HEK293 (cell line): ENCODE measurements at regions not wholly inside any gene's neighbourhood (a gene's known extent, or its start where the extent isn't known, plus 50 kb on each side); places are given as distances from the start of the nearest gene placed in this dataset.

Source experiments
- CTCF ChIA-PET: fragments of 350-600 bp; formaldehyde crosslinking; extraction: SDS; loops from one replicate; lab custom pipeline; 2021; ENCODE audit warnings: antibody characterized with exemption; lab: Yijun Ruan, JAX
- POLR2A ChIA-PET: fragments of 300-600 bp; formaldehyde crosslinking; extraction: SDS; loops from one replicate; lab custom pipeline; 2020; ENCODE audit warnings: antibody characterized with exemption, inconsistent platforms; lab: Yijun Ruan, JAX
- H3K27ac ChIP-seq: fragments of 200-500 bp; sonication (Bioruptor generic); 2 replicates; pipeline ENCODE4 v1.5.1; 2014; ENCODE audit warnings: low read depth, low read length, control low read depth, inconsistent platforms; ENCODE audit errors: extremely low read depth
- H3K36me3 ChIP-seq, 2 experiments: fragments of 200-500 bp in 1 of 2; sonication (Bioruptor generic) in 1 of 2; 1 replicate in 1 of 2; 2 replicates in 1 of 2; pipeline ENCODE4 v1.5.1; 2014 to 2017; ENCODE audit warnings: inconsistent platforms in 2 of 2, low read length in 2 of 2; ENCODE audit not compliant: control insufficient read depth in 2 of 2, insufficient read depth in 1 of 2
- H3K4me1 ChIP-seq: fragments of 200-500 bp; sonication (Bioruptor generic); 2 replicates; pipeline ENCODE4 v1.5.1; 2014; ENCODE audit warnings: mild to moderate bottlenecking, low read length, inconsistent platforms; ENCODE audit not compliant: control insufficient read depth, insufficient read depth
- H3K4me3 ChIP-seq: 2 replicates; pipeline ENCODE4 v1.5.1; 2011; ENCODE audit warnings: low read depth, mild to moderate bottlenecking, control low read depth, low read length, moderate library complexity
- H3K9me3 ChIP-seq: fragments of 200-500 bp; sonication (Bioruptor generic); 2 replicates; pipeline ENCODE4 v1.5.1; 2014; ENCODE audit warnings: low read depth, low read length, inconsistent platforms; ENCODE audit not compliant: control insufficient read depth, insufficient read depth
- BCL11B ChIP-seq: fragments of 450-650 bp; formaldehyde crosslinking; IDR thresholded peaks from 2 replicates; pipeline ENCODE4 v1.5.1; 2016; ENCODE audit warnings: low read depth, missing biosample characterization, missing genetic modification characterization
- GLIS1 ChIP-seq: fragments of 450-650 bp; formaldehyde crosslinking; IDR thresholded peaks from 2 replicates; pipeline ENCODE4 v1.5.1; 2016; ENCODE audit warnings: missing biosample characterization, missing genetic modification characterization
- HOXC10 ChIP-seq: sonication (generic); formaldehyde crosslinking; IDR thresholded peaks from 2 replicates; pipeline ENCODE4 v1.8.1; 2023; ENCODE audit warnings: mild to moderate bottlenecking, missing genetic modification reagents
- HOXD13 ChIP-seq: sonication (generic); formaldehyde crosslinking; IDR thresholded peaks from 2 replicates; pipeline ENCODE4 v1.8.0; 2022; ENCODE audit warnings: missing genetic modification reagents, borderline replicate concordance
- PRDM1 ChIP-seq: fragments of 450-650 bp; formaldehyde crosslinking; IDR thresholded peaks from 2 replicates; pipeline ENCODE4; 2016; ENCODE audit warnings: missing biosample characterization, missing genetic modification characterization
- SALL2 ChIP-seq: fragments of 450-650 bp; formaldehyde crosslinking; IDR thresholded peaks from 2 replicates; pipeline ENCODE4 v1.5.0; 2017; ENCODE audit warnings: missing biosample characterization, mild to moderate bottlenecking, missing genetic modification characterization, borderline replicate concordance
- SETDB1 ChIP-seq: IDR thresholded peaks from one replicate; pipeline ENCODE4 v1.6.1; 2017; ENCODE audit warnings: mild to moderate bottlenecking, low read length, moderate library complexity, mixed read lengths; ENCODE audit not compliant: insufficient read length
- WT1 ChIP-seq: fragments of 450-650 bp; formaldehyde crosslinking; IDR thresholded peaks from 2 replicates; pipeline ENCODE4 v1.5.1; 2016; ENCODE audit warnings: missing biosample characterization, missing genetic modification characterization
- ZFP3 ChIP-seq: fragments of 450-650 bp; formaldehyde crosslinking; IDR thresholded peaks from 2 replicates; pipeline ENCODE4 v1.5.1; 2016; ENCODE audit warnings: low read depth, missing biosample characterization, missing genetic modification characterization
- ZIC2 ChIP-seq: fragments of 450-650 bp; formaldehyde crosslinking; IDR thresholded peaks from 2 replicates; pipeline ENCODE4 v1.5.1; 2016; ENCODE audit warnings: missing biosample characterization, missing genetic modification characterization
- ZNF132 ChIP-seq: fragments of 450-650 bp; formaldehyde crosslinking; IDR thresholded peaks from 2 replicates; pipeline ENCODE4 v1.5.1; 2017; ENCODE audit warnings: missing biosample characterization, missing genetic modification characterization, borderline replicate concordance
- ZNF184 ChIP-seq: fragments of 450-650 bp; IDR thresholded peaks from 2 replicates; pipeline ENCODE4 v1.5.1; 2018; ENCODE audit warnings: missing biosample characterization, mild to moderate bottlenecking, missing genetic modification characterization
- ZNF202 ChIP-seq: fragments of 450-650 bp; formaldehyde crosslinking; IDR thresholded peaks from 2 replicates; pipeline ENCODE4 v1.5.1; 2016; ENCODE audit warnings: missing biosample characterization, missing genetic modification characterization, borderline replicate concordance
- ZNF324 ChIP-seq: fragments of 450-650 bp; formaldehyde crosslinking; IDR thresholded peaks from 2 replicates; pipeline ENCODE4 v1.5.1; 2016; ENCODE audit warnings: missing biosample characterization, missing genetic modification characterization
- ZNF544 ChIP-seq: fragments of 450-650 bp; formaldehyde crosslinking; IDR thresholded peaks from 2 replicates; pipeline ENCODE4 v1.5.0; 2017; ENCODE audit warnings: missing biosample characterization, missing genetic modification characterization
- ZNF558 ChIP-seq: fragments of 450-650 bp; formaldehyde crosslinking; IDR thresholded peaks from 2 replicates; pipeline ENCODE4 v1.5.1; 2016; ENCODE audit warnings: missing biosample characterization, missing genetic modification characterization
- ZNF623 ChIP-seq: fragments of 450-650 bp; formaldehyde crosslinking; IDR thresholded peaks from 2 replicates; pipeline ENCODE4 v1.5.1; 2016; ENCODE audit warnings: missing biosample characterization, missing genetic modification characterization
- ZNF707 ChIP-seq: fragments of 450-650 bp; formaldehyde crosslinking; IDR thresholded peaks from 2 replicates; pipeline ENCODE4 v1.5.1; 2016; ENCODE audit warnings: missing biosample characterization, missing genetic modification characterization
- ZNF747 ChIP-seq: fragments of 450-650 bp; formaldehyde crosslinking; IDR thresholded peaks from 2 replicates; pipeline ENCODE4 v1.5.1; 2016; ENCODE audit warnings: missing biosample characterization, missing genetic modification characterization
- ZNF768 ChIP-seq: fragments of 450-650 bp; formaldehyde crosslinking; IDR thresholded peaks from 2 replicates; pipeline ENCODE4 v1.5.1; 2018; ENCODE audit warnings: missing biosample characterization, mild to moderate bottlenecking, missing genetic modification characterization
- ZSCAN30 ChIP-seq: fragments of 450-650 bp; IDR thresholded peaks from 2 replicates; pipeline ENCODE4 v1.5.1; 2018; ENCODE audit warnings: missing biosample characterization, mild to moderate bottlenecking, missing genetic modification characterization, moderate library complexity
- TF ChIP-seq, protein P1 (sequence below): fragments of 450-650 bp; formaldehyde crosslinking; IDR thresholded peaks from 2 replicates; pipeline ENCODE4 v1.5.1; 2016; ENCODE audit warnings: missing biosample characterization, missing genetic modification characterization
- TF ChIP-seq, protein P2 (sequence below): fragments of 450-650 bp; formaldehyde crosslinking; IDR thresholded peaks from 2 replicates; pipeline ENCODE4 v1.5.0; 2017; ENCODE audit warnings: missing biosample characterization, missing genetic modification characterization, borderline replicate concordance
- TF ChIP-seq, protein P3 (sequence below): fragments of 450-650 bp; formaldehyde crosslinking; IDR thresholded peaks from 2 replicates; pipeline ENCODE4 v1.5.1; 2016; ENCODE audit warnings: missing biosample characterization, missing genetic modification characterization, borderline replicate concordance
- TF ChIP-seq, protein P4 (sequence below): fragments of 450-650 bp; formaldehyde crosslinking; IDR thresholded peaks from 2 replicates; pipeline ENCODE4 v1.5.1; 2017; ENCODE audit warnings: missing biosample characterization, missing genetic modification characterization
- TF ChIP-seq, protein P5 (sequence below): fragments of 450-650 bp; formaldehyde crosslinking; IDR thresholded peaks from 2 replicates; pipeline ENCODE4 v1.5.1; 2016; ENCODE audit warnings: missing biosample characterization, missing genetic modification characterization, low read depth

DNA sequence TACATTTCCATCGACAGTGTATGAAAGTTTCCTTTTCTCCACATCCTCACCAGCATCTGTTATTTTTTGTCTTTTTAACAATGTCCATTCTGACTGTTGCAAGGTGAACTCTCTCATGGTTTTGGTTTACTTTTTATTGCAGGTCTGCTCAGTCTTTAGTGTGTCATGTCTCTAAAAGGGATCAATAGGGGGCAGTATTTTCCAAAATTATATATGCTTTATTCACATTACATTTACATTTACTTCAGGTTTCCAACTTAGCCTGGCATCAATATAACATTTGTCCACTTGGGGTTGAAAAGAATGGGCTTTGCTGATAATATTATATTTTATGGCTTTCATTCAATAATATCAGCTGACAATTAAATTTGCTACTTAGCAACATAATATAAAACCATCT is 265.0 kb upstream of the SLITRK2 start (continued):
- TF ChIP-seq, protein P1, sequence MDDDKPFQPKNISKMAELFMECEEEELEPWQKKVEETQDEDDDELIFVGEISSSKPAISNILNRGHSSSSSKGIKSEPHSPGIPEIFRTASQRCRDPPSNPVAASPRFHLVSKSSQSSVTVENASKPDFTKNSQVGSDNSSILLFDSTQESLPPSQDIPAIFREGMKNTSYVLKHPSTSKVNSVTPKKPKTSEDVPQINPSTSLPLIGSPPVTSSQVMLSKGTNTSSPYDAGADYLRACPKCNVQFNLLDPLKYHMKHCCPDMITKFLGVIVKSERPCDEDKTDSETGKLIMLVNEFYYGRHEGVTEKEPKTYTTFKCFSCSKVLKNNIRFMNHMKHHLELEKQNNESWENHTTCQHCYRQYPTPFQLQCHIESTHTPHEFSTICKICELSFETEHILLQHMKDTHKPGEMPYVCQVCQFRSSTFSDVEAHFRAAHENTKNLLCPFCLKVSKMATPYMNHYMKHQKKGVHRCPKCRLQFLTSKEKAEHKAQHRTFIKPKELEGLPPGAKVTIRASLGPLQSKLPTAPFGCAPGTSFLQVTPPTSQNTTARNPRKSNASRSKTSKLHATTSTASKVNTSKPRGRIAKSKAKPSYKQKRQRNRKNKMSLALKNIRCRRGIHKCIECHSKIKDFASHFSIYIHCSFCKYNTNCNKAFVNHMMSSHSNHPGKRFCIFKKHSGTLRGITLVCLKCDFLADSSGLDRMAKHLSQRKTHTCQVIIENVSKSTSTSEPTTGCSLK (tag by site-specific recombination) = no peak
- TF ChIP-seq BCL11B (tag by site-specific recombination) (no peak), ZNF202 (tag by site-specific recombination) (no peak), ZIC2 (tag by site-specific recombination) (no peak), HOXC10 (CRISPR knock-in tag) (no peak), ZNF623 (tag by site-specific recombination) (no peak), GLIS1 (tag by site-specific recombination) (no peak), ZNF707 (tag by site-specific recombination) (no peak), ZNF558 (no peak), ZNF544 (no peak), ZFP3 (tag by site-specific recombination) (no peak), ZNF768 (tag by site-specific recombination) (no peak)

DNA sequence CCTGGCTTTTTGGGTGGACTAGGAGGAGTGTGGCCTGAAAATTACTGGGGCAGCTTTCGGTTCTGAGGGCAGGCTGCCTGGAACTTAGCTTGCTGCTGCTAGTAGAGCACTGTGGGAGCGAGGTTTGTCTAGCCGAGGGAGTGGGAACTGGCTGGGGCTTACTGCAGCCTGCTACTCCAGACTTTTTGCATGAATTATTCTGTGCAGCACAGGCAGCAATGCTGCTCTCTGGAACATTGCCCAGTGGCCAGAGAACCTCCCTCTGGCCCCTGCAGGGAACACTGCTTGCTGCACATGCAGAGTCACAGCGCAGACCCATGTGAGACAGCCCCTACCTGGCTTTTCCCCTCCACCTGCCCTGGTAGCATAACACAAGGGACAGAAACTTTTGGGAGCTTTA is 263.9 kb upstream of the SLITRK2 start:
- Histone ChIP-seq H3K4me3 (no peak overlapping the region), H3K9me3 (no peaks in the 10 kb centered on the region), H3K27ac (no peak overlapping the region), H3K36me3 (no peaks in the 10 kb centered on the region), H3K4me1 (no peaks in the 10 kb centered on the region)
- POLR2A ChIA-PET = no interaction called here
- CTCF ChIA-PET = interaction anchor here (0.6 kb wide), 1 partner anchor 19 kb away, joined by 3 read pairs; no protein-coding TSS in a partner anchor
- TF ChIP-seq SALL2 (tag by site-specific recombination) (no peak), HOXD13 (CRISPR knock-in tag) (no peak), ZNF324 (no peak), PRDM1 (tag by site-specific recombination) (no peak), ZNF747 (no peak), ZNF132 (no peak), SETDB1 (no peak), WT1 (no peak), ZNF184 (tag by site-specific recombination) (no peak), ZSCAN30 (tag by site-specific recombination) (no peak)
- TF ChIP-seq, protein P2, sequence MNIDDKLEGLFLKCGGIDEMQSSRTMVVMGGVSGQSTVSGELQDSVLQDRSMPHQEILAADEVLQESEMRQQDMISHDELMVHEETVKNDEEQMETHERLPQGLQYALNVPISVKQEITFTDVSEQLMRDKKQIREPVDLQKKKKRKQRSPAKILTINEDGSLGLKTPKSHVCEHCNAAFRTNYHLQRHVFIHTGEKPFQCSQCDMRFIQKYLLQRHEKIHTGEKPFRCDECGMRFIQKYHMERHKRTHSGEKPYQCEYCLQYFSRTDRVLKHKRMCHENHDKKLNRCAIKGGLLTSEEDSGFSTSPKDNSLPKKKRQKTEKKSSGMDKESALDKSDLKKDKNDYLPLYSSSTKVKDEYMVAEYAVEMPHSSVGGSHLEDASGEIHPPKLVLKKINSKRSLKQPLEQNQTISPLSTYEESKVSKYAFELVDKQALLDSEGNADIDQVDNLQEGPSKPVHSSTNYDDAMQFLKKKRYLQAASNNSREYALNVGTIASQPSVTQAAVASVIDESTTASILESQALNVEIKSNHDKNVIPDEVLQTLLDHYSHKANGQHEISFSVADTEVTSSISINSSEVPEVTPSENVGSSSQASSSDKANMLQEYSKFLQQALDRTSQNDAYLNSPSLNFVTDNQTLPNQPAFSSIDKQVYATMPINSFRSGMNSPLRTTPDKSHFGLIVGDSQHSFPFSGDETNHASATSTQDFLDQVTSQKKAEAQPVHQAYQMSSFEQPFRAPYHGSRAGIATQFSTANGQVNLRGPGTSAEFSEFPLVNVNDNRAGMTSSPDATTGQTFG (tag by site-specific recombination) = no peak
- TF ChIP-seq, protein P3, sequence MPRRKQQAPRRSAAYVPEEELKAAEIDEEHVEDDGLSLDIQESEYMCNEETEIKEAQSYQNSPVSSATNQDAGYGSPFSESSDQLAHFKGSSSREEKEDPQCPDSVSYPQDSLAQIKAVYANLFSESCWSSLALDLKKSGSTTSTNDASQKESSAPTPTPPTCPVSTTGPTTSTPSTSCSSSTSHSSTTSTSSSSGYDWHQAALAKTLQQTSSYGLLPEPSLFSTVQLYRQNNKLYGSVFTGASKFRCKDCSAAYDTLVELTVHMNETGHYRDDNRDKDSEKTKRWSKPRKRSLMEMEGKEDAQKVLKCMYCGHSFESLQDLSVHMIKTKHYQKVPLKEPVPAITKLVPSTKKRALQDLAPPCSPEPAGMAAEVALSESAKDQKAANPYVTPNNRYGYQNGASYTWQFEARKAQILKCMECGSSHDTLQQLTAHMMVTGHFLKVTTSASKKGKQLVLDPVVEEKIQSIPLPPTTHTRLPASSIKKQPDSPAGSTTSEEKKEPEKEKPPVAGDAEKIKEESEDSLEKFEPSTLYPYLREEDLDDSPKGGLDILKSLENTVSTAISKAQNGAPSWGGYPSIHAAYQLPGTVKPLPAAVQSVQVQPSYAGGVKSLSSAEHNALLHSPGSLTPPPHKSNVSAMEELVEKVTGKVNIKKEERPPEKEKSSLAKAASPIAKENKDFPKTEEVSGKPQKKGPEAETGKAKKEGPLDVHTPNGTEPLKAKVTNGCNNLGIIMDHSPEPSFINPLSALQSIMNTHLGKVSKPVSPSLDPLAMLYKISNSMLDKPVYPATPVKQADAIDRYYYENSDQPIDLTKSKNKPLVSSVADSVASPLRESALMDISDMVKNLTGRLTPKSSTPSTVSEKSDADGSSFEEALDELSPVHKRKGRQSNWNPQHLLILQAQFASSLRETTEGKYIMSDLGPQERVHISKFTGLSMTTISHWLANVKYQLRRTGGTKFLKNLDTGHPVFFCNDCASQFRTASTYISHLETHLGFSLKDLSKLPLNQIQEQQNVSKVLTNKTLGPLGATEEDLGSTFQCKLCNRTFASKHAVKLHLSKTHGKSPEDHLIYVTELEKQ (tag by site-specific recombination) = no peak
- TF ChIP-seq, protein P4, sequence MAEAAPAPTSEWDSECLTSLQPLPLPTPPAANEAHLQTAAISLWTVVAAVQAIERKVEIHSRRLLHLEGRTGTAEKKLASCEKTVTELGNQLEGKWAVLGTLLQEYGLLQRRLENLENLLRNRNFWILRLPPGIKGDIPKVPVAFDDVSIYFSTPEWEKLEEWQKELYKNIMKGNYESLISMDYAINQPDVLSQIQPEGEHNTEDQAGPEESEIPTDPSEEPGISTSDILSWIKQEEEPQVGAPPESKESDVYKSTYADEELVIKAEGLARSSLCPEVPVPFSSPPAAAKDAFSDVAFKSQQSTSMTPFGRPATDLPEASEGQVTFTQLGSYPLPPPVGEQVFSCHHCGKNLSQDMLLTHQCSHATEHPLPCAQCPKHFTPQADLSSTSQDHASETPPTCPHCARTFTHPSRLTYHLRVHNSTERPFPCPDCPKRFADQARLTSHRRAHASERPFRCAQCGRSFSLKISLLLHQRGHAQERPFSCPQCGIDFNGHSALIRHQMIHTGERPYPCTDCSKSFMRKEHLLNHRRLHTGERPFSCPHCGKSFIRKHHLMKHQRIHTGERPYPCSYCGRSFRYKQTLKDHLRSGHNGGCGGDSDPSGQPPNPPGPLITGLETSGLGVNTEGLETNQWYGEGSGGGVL = no peak
- TF ChIP-seq, protein P5, sequence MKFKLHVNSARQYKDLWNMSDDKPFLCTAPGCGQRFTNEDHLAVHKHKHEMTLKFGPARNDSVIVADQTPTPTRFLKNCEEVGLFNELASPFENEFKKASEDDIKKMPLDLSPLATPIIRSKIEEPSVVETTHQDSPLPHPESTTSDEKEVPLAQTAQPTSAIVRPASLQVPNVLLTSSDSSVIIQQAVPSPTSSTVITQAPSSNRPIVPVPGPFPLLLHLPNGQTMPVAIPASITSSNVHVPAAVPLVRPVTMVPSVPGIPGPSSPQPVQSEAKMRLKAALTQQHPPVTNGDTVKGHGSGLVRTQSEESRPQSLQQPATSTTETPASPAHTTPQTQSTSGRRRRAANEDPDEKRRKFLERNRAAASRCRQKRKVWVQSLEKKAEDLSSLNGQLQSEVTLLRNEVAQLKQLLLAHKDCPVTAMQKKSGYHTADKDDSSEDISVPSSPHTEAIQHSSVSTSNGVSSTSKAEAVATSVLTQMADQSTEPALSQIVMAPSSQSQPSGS = no peak
